ENCODE measurements at regions not wholly inside any gene's neighbourhood (a gene's known extent, or its start where the extent isn't known, plus 50 kb on each side); places are given as distances from the start of the nearest gene placed in this dataset.

GRCh38 chr5:54722846-54723433 lies 205.4 kb downstream of the SNX18 start:
- no peaks in the 10 kb centered on the region for H3K27me3 ChIP-seq (ENCODE audit: control insufficient read depth, insufficient read depth, low read length)
- no peak overlapping the region for H3K9ac ChIP-seq (ENCODE audit: low read length)
- peaks cover 18% of the 10 kb centered on the region for H3K4me1 ChIP-seq (ENCODE audit: control insufficient read depth, insufficient read depth, low read length)
- no peaks in the 10 kb centered on the region for H3K9me3 ChIP-seq (ENCODE audit: control insufficient read depth, insufficient read depth, low read depth, low read length)
- no peak overlapping the region for H3K4me3 ChIP-seq (ENCODE audit: low read depth, low read length)
- H3K27ac ChIP-seq (ENCODE audit: low read depth, low read length), result no peak overlapping the region
- no peaks in the 10 kb centered on the region for H3K36me3 ChIP-seq (ENCODE audit: control insufficient read depth, insufficient read depth, low read length)

- Histone ChIP-seq H3K27ac (ENCODE audit: low read depth, low read length) (no peak overlapping the region), H3K27me3 (ENCODE audit: control insufficient read depth, insufficient read depth, low read length) (no peaks in the 10 kb centered on the region), H3K9me3 (ENCODE audit: control insufficient read depth, insufficient read depth, low read depth, low read length) (no peaks in the 10 kb centered on the region; the same call in 1 of the 2 replicates), H3K4me1 (ENCODE audit: control insufficient read depth, insufficient read depth, low read length) (peaks cover 18% of the 10 kb centered on the region), H3K36me3 (ENCODE audit: control insufficient read depth, insufficient read depth, low read length) (no peaks in the 10 kb centered on the region), H3K4me3 (ENCODE audit: low read depth, low read length) (no peak overlapping the region), H3K9ac (ENCODE audit: low read length) (no peak overlapping the region)
Measured at GRCh38 chr5:54721951-54722654, 204.5 kb downstream of the SNX18 start.

GRCh38 chr5:54721116-54721515 lies 203.6 kb downstream of the SNX18 start:
- Histone ChIP-seq H3K9me3 (ENCODE audit: control insufficient read depth, insufficient read depth, low read depth, low read length) (no peaks in the 10 kb centered on the region; the same call in 1 of the 2 replicates), H3K27ac (ENCODE audit: low read depth, low read length) (no peak overlapping the region), H3K4me3 (ENCODE audit: low read depth, low read length) (no peak overlapping the region), H3K27me3 (ENCODE audit: control insufficient read depth, insufficient read depth, low read length) (no peaks in the 10 kb centered on the region), H3K4me1 (ENCODE audit: control insufficient read depth, insufficient read depth, low read length) (peaks cover 18% of the 10 kb centered on the region), H3K9ac (ENCODE audit: low read length) (no peak overlapping the region), H3K36me3 (ENCODE audit: control insufficient read depth, insufficient read depth, low read length) (no peaks in the 10 kb centered on the region)

GRCh38 chr5:54720341-54720740 lies 202.8 kb downstream of the SNX18 start:
- no peaks in the 10 kb centered on the region for H3K27me3 ChIP-seq (ENCODE audit: control insufficient read depth, insufficient read depth, low read length)
- no peaks in the 10 kb centered on the region for H3K36me3 ChIP-seq (ENCODE audit: control insufficient read depth, insufficient read depth, low read length)
- H3K4me1 ChIP-seq (ENCODE audit: control insufficient read depth, insufficient read depth, low read length), result peaks cover 18% of the 10 kb centered on the region
- H3K9ac ChIP-seq (ENCODE audit: low read length), result no peak overlapping the region
- no peak overlapping the region for H3K27ac ChIP-seq (ENCODE audit: low read depth, low read length)
- no peak overlapping the region for H3K4me3 ChIP-seq (ENCODE audit: low read depth, low read length)
- no peaks in the 10 kb centered on the region; the same call in 1 of the 2 replicates for H3K9me3 ChIP-seq (ENCODE audit: control insufficient read depth, insufficient read depth, low read depth, low read length)

- H3K27ac ChIP-seq (ENCODE audit: low read depth, low read length), result peak overlapping the region; percentile 11; the same call in 1 of the 2 replicates
- no peak overlapping the region for H3K9ac ChIP-seq (ENCODE audit: low read length)
- H3K4me1 ChIP-seq (ENCODE audit: control insufficient read depth, insufficient read depth, low read length), result peaks cover 18% of the 10 kb centered on the region
- H3K4me3 ChIP-seq (ENCODE audit: low read depth, low read length), result no peak overlapping the region
- H3K36me3 ChIP-seq (ENCODE audit: control insufficient read depth, insufficient read depth, low read length), result no peaks in the 10 kb centered on the region
- no peaks in the 10 kb centered on the region; the same call in 1 of the 2 replicates for H3K9me3 ChIP-seq (ENCODE audit: control insufficient read depth, insufficient read depth, low read depth, low read length)
- no peaks in the 10 kb centered on the region for H3K27me3 ChIP-seq (ENCODE audit: control insufficient read depth, insufficient read depth, low read length)
Measured at GRCh38 chr5:54719384-54720283, 202.1 kb downstream of the SNX18 start.

GRCh38 chr5:54718656-54719055 lies 201.1 kb downstream of the SNX18 start:
- no peak overlapping the region for H3K9ac ChIP-seq (ENCODE audit: low read length)
- H3K27ac ChIP-seq (ENCODE audit: low read depth, low read length), result peak overlapping the region; percentile 11; the same call in 1 of the 2 replicates
- peaks cover 18% of the 10 kb centered on the region for H3K4me1 ChIP-seq (ENCODE audit: control insufficient read depth, insufficient read depth, low read length)

GRCh38 chr5:54717870-54718269 lies 200.3 kb downstream of the SNX18 start:
- no peak overlapping the region for H3K4me3 ChIP-seq (ENCODE audit: low read depth, low read length)
- no peak overlapping the region for H3K27ac ChIP-seq (ENCODE audit: low read depth, low read length)
- peaks cover 18% of the 10 kb centered on the region for H3K4me1 ChIP-seq (ENCODE audit: control insufficient read depth, insufficient read depth, low read length)
- peaks cover 4% of the 10 kb centered on the region; the same call in 1 of the 2 replicates for H3K9me3 ChIP-seq (ENCODE audit: control insufficient read depth, insufficient read depth, low read depth, low read length)
- no peaks in the 10 kb centered on the region for H3K36me3 ChIP-seq (ENCODE audit: control insufficient read depth, insufficient read depth, low read length)
- no peak overlapping the region for H3K9ac ChIP-seq (ENCODE audit: low read length)
- H3K27me3 ChIP-seq (ENCODE audit: control insufficient read depth, insufficient read depth, low read length), result no peaks in the 10 kb centered on the region

More at GRCh38 chr5:54718656-54719055, 201.1 kb downstream of the SNX18 start:
- no peaks in the 10 kb centered on the region for H3K36me3 ChIP-seq (ENCODE audit: control insufficient read depth, insufficient read depth, low read length)
- H3K9me3 ChIP-seq (ENCODE audit: control insufficient read depth, insufficient read depth, low read depth, low read length), result no peaks in the 10 kb centered on the region; the same call in 1 of the 2 replicates
- no peak overlapping the region for H3K4me3 ChIP-seq (ENCODE audit: low read depth, low read length)
- H3K27me3 ChIP-seq (ENCODE audit: control insufficient read depth, insufficient read depth, low read length), result no peaks in the 10 kb centered on the region

- H3K36me3 ChIP-seq (ENCODE audit: control insufficient read depth, insufficient read depth, low read length), result no peaks in the 10 kb centered on the region
- H3K27me3 ChIP-seq (ENCODE audit: control insufficient read depth, insufficient read depth, low read length), result no peaks in the 10 kb centered on the region
- H3K9me3 ChIP-seq (ENCODE audit: control insufficient read depth, insufficient read depth, low read depth, low read length), result peaks cover 4% of the 10 kb centered on the region; the same call in 1 of the 2 replicates
- H3K9ac ChIP-seq (ENCODE audit: low read length), result no peak overlapping the region
- no peak overlapping the region for H3K4me3 ChIP-seq (ENCODE audit: low read depth, low read length)
- no peak overlapping the region for H3K27ac ChIP-seq (ENCODE audit: low read depth, low read length)
- H3K4me1 ChIP-seq (ENCODE audit: control insufficient read depth, insufficient read depth, low read length), result peaks cover 18% of the 10 kb centered on the region
Measured at GRCh38 chr5:54717459-54717858, 199.9 kb downstream of the SNX18 start.

GRCh38 chr5:54713923-54714581 lies 196.5 kb downstream of the SNX18 start:
- peaks cover 7% of the 10 kb centered on the region for H3K4me1 ChIP-seq (ENCODE audit: control insufficient read depth, insufficient read depth, low read length)

GRCh38 chr5:54709096-54709495 lies 191.5 kb downstream of the SNX18 start:
- H3K9me3 ChIP-seq (ENCODE audit: control insufficient read depth, insufficient read depth, low read depth, low read length), result peaks cover 4% of the 10 kb centered on the region; the same call in 1 of the 2 replicates
- no peaks in the 10 kb centered on the region for H3K27me3 ChIP-seq (ENCODE audit: control insufficient read depth, insufficient read depth, low read length)
- no peak overlapping the region for H3K27ac ChIP-seq (ENCODE audit: low read depth, low read length)
- H3K4me3 ChIP-seq (ENCODE audit: low read depth, low read length), result no peak overlapping the region
- no peaks in the 10 kb centered on the region for H3K4me1 ChIP-seq (ENCODE audit: control insufficient read depth, insufficient read depth, low read length)
- no peak overlapping the region for H3K9ac ChIP-seq (ENCODE audit: low read length)
- H3K36me3 ChIP-seq (ENCODE audit: control insufficient read depth, insufficient read depth, low read length), result no peaks in the 10 kb centered on the region

More at GRCh38 chr5:54713923-54714581, 196.5 kb downstream of the SNX18 start:
- Histone ChIP-seq H3K4me3 (ENCODE audit: low read depth, low read length) (no peak overlapping the region), H3K27ac (ENCODE audit: low read depth, low read length) (no peak overlapping the region), H3K36me3 (ENCODE audit: control insufficient read depth, insufficient read depth, low read length) (no peaks in the 10 kb centered on the region), H3K27me3 (ENCODE audit: control insufficient read depth, insufficient read depth, low read length) (no peaks in the 10 kb centered on the region), H3K9ac (ENCODE audit: low read length) (no peak overlapping the region), H3K9me3 (ENCODE audit: control insufficient read depth, insufficient read depth, low read depth, low read length) (peaks cover 4% of the 10 kb centered on the region; the same call in 1 of the 2 replicates)

All from HUES6 (cell line).